ENCODE measurements at regions not wholly inside any gene's neighbourhood (a gene's known extent, or its start where the extent isn't known, plus 50 kb on each side); places are given as distances from the start of the nearest gene placed in this dataset.

DNA sequence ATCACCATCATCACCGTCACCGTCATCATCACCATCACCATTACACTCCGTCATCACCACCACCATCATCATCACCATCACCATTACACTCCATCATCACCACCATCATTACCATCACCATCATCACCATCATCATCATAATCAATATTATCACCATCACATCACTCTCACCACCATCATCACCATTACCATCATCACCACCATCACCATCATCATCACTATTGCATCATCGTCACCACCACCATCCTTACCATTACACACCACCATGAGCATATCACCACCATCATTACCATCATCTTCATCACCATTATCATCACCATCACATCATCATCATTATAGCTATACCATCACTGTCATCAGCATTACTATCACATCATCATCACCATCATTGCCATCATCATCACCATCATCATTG, 93.7 kb downstream of the KIF26A start:
- TF ChIP-seq, protein P1, sequence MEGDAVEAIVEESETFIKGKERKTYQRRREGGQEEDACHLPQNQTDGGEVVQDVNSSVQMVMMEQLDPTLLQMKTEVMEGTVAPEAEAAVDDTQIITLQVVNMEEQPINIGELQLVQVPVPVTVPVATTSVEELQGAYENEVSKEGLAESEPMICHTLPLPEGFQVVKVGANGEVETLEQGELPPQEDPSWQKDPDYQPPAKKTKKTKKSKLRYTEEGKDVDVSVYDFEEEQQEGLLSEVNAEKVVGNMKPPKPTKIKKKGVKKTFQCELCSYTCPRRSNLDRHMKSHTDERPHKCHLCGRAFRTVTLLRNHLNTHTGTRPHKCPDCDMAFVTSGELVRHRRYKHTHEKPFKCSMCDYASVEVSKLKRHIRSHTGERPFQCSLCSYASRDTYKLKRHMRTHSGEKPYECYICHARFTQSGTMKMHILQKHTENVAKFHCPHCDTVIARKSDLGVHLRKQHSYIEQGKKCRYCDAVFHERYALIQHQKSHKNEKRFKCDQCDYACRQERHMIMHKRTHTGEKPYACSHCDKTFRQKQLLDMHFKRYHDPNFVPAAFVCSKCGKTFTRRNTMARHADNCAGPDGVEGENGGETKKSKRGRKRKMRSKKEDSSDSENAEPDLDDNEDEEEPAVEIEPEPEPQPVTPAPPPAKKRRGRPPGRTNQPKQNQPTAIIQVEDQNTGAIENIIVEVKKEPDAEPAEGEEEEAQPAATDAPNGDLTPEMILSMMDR (IDR thresholded peaks at IDR 0.05; ENCODE audit: poor library complexity) = no peak
- TF ChIP-seq EZH2 (IDR thresholded peaks at IDR 0.05; ENCODE audit: borderline replicate concordance) (no peak), EZH2phosphoT487 (IDR thresholded peaks at IDR 0.05; ENCODE audit: low read depth, severe bottlenecking, unreplicated experiment) (no peak)
